ENCODE measurements at regions not wholly inside any gene's neighbourhood (a gene's known extent, or its start where the extent isn't known, plus 50 kb on each side); places are given as distances from the start of the nearest gene placed in this dataset.

DNA sequence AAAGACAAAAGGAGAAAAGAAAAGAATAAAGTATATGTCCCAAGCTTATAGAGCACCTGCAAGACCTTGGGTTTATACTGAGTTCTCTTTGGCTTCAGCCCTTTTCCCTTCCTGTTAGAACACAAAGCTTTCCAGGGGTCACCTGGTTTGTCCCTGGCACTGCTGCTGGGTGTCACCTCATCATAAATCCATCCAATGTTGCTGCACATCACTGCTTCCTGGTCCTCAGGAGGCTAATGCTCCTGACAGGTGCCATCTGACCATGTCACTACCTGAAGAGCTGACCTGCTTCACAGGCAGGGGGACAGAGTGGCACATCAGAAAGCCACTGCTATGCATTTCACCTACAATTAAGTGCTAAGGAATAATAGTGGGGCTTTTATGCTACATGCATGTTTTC is 164.6 kb upstream of the ELAC2 start:
- no peak for TF ChIP-seq CTCF (IDR thresholded peaks at IDR 0.05)
- no peak for TF ChIP-seq ZFX (IDR thresholded peaks at IDR 0.05; ENCODE audit: borderline replicate concordance)
